Lower leg skin (tissue), 3 donors: ENCODE measurements at regions not wholly inside any gene's neighbourhood (a gene's known extent, or its start where the extent isn't known, plus 50 kb on each side); places are given as distances from the start of the nearest gene placed in this dataset.

ENCODE experiments used
- CTCF ChIP-seq, 3 donors: fragments of 450-650 bp; IDR thresholded peaks; one replicate each; pipeline ENCODE4 v1.5.1; 2016; ENCODE audit warnings: antibody characterized with exemption in 3 of 3, mild to moderate bottlenecking in 3 of 3, moderate library complexity in 2 of 3
- POLR2A ChIP-seq, 2 donors: fragments of 450-650 bp; IDR thresholded peaks; one replicate each; pipeline ENCODE4 v1.6.1; 2016 to 2017; ENCODE audit warnings: antibody characterized with exemption in 2 of 2, mild to moderate bottlenecking in 1 of 2, moderate library complexity in 1 of 2

DNA sequence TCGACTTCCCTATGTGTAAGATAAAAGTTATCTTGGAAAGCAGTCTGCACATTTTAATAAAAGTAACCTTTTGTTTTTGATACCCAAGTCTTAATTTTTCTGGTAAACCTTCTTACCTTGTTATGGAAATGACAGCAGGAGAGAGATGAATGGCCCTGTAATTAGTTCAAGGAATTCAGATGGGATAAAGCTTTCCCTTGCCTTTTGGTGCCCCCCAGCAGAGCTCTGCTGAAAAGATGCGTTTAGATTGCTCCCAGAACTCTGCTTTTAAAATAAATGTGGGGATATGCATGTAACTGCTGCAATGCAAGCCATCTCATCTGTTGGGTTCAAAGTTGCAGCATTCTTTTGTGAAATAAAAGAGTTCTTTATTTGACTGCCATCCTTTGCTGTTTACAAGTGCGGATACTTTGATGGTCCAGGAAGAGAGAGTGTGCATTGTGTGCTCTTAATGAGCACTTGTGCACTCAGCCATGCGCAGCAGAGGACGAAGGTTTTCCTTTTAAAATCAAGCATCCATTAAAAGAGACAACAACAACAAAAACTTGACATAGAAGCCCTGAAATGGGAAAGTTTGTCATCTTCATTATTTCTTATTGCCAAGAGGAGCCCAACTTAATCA lies 176.7 kb upstream of the ST6GAL2 start:
- TF ChIP-seq CTCF (IDR thresholded peaks at IDR 0.05) (no peak), POLR2A (IDR thresholded peaks at IDR 0.05) (no peak)
